SK-N-SH (cell line): ENCODE measurements at regions not wholly inside any gene's neighbourhood (a gene's known extent, or its start where the extent isn't known, plus 50 kb on each side); places are given as distances from the start of the nearest gene placed in this dataset.

Experiments
- CTCF ChIP-seq: fragments of 200-600 bp; sonication (generic); IDR thresholded peaks from 2 replicates; pipeline ENCODE4 v1.6.1; 2017; ENCODE audit warnings: antibody characterized with exemption, mild to moderate bottlenecking, moderate library complexity
- GABPA ChIP-seq: IDR thresholded peaks from 2 replicates; pipeline ENCODE4 v1.4.0; 2012; ENCODE audit warnings: low read depth, mild to moderate bottlenecking
- GATA2 ChIP-seq: sonication (generic); formaldehyde crosslinking; IDR thresholded peaks from 2 replicates; pipeline ENCODE4 v1.5.0; 2020; ENCODE audit warnings: mild to moderate bottlenecking, missing genetic modification reagents
- TAF1 ChIP-seq: IDR thresholded peaks from 2 replicates; pipeline ENCODE4 v1.6.1; 2012; ENCODE audit warnings: low read depth, mild to moderate bottlenecking, low read length, moderate library complexity, borderline replicate concordance

GRCh38 chr9:95720496-95720895, 155.0 kb upstream of the ERCC6L2 start:
- TF ChIP-seq CTCF (no peak), TAF1 (no peak), GATA2 (CRISPR knock-in tag) (no peak), GABPA (no peak)
